ENCODE measurements at regions not wholly inside any gene's neighbourhood (a gene's known extent, or its start where the extent isn't known, plus 50 kb on each side); places are given as distances from the start of the nearest gene placed in this dataset.

- TF ChIP-seq CTCF (IDR thresholded peaks at IDR 0.05; ENCODE audit: poor library complexity, severe bottlenecking), result no peak
- TF ChIP-seq EZH2 (IDR thresholded peaks at IDR 0.05; ENCODE audit: borderline replicate concordance, insufficient read depth, low read length, poor library complexity, severe bottlenecking), result no peak
- TF ChIP-seq RAD21 (conservative IDR thresholded peaks at IDR 0.05), result no peak
- no peak for TF ChIP-seq REST (IDR thresholded peaks at IDR 0.05; ENCODE audit: borderline replicate concordance)
- no peak for TF ChIP-seq POLR2AphosphoS5 (IDR thresholded peaks at IDR 0.05)
- no peak for TF ChIP-seq EP300 (conservative IDR thresholded peaks at IDR 0.05; ENCODE audit: poor library complexity, severe bottlenecking)
- TF ChIP-seq SMC3 (conservative IDR thresholded peaks at IDR 0.05; ENCODE audit: poor library complexity), result no peak
- TF ChIP-seq MXI1 (conservative IDR thresholded peaks at IDR 0.05; ENCODE audit: poor library complexity, severe bottlenecking), result no peak
- no peak for TF ChIP-seq TAF1 (IDR thresholded peaks at IDR 0.05; ENCODE audit: low read depth)
These were observed 78.1 kb downstream of the MYCN start for GRCh38 chr2:16018277-16019059.
